Peyer's patch (tissue), 4 donors: ENCODE measurements at regions not wholly inside any gene's neighbourhood (a gene's known extent, or its start where the extent isn't known, plus 50 kb on each side); places are given as distances from the start of the nearest gene placed in this dataset.

Source experiments
- DNase-seq, 3 donors: peaks; one replicate each; pipeline ENCODE4 v3.0.0-alpha.2; 2017 to 2019
- H3K27ac ChIP-seq, 4 donors: fragments of 200-600 bp; sonication (generic); one replicate each; pipeline ENCODE4 v1.5.1; 2016 to 2019
- H3K27me3 ChIP-seq, 2 donors: fragments of 200-600 bp; sonication (generic); one replicate each; pipeline ENCODE4 v1.5.1; 2019
- H3K36me3 ChIP-seq, 3 donors: fragments of 200-600 bp; sonication (generic); one replicate each; pipeline ENCODE4 v1.5.1; 2016 to 2019
- H3K4me1 ChIP-seq, 4 donors: fragments of 200-600 bp; sonication (generic); one replicate each; pipeline ENCODE4 v1.5.1; 2016 to 2019
- H3K4me3 ChIP-seq, 4 donors: fragments of 200-600 bp; sonication (generic); 1 replicate in 3 of 4; 2 replicates in 1 of 4; pipeline ENCODE4 v1.5.1; 2016 to 2019; ENCODE audit warnings: mild to moderate bottlenecking in 1 of 4
- H3K9me3 ChIP-seq, 4 donors: fragments of 200-600 bp; sonication (generic); one replicate each; pipeline ENCODE4 v1.5.1; 2016 to 2019; ENCODE audit warnings: mild to moderate bottlenecking in 1 of 4
- POLR2A ChIP-seq, 2 donors: fragments of 450-650 bp; IDR thresholded peaks; one replicate each; pipeline ENCODE4 v1.5.1; 2017; ENCODE audit warnings: antibody characterized with exemption in 2 of 2, mild to moderate bottlenecking in 2 of 2, moderate library complexity in 2 of 2
- TF ChIP-seq, protein P1 (sequence below), 6 experiments: fragments of 450-650 bp in 4 of 6; fragments of 200-600 bp in 2 of 6; sonication (generic) in 1 of 6; IDR thresholded peaks; one replicate each; pipeline ENCODE4 v1.5.1; 2017 to 2019; ENCODE audit warnings: antibody characterized with exemption in 6 of 6, mild to moderate bottlenecking in 3 of 6, moderate library complexity in 1 of 6

GRCh38 chr16:76835339-76835738, 355.7 kb upstream of the MON1B start:
- TF ChIP-seq, protein P1, sequence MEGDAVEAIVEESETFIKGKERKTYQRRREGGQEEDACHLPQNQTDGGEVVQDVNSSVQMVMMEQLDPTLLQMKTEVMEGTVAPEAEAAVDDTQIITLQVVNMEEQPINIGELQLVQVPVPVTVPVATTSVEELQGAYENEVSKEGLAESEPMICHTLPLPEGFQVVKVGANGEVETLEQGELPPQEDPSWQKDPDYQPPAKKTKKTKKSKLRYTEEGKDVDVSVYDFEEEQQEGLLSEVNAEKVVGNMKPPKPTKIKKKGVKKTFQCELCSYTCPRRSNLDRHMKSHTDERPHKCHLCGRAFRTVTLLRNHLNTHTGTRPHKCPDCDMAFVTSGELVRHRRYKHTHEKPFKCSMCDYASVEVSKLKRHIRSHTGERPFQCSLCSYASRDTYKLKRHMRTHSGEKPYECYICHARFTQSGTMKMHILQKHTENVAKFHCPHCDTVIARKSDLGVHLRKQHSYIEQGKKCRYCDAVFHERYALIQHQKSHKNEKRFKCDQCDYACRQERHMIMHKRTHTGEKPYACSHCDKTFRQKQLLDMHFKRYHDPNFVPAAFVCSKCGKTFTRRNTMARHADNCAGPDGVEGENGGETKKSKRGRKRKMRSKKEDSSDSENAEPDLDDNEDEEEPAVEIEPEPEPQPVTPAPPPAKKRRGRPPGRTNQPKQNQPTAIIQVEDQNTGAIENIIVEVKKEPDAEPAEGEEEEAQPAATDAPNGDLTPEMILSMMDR (IDR thresholded peaks at IDR 0.05): no peak
- no peak for TF ChIP-seq POLR2A (IDR thresholded peaks at IDR 0.05)
- no peaks in the 10 kb centered on the region for H3K36me3 ChIP-seq
- H3K4me3 ChIP-seq: no peak overlapping the region
- no peak overlapping the region for H3K27ac ChIP-seq
- no peaks in the 10 kb centered on the region for H3K4me1 ChIP-seq
- no peak for DNase-seq
- no peaks in the 10 kb centered on the region for H3K27me3 ChIP-seq
- H3K9me3 ChIP-seq: no peaks in the 10 kb centered on the region

- no peaks in the 10 kb centered on the region for H3K9me3 ChIP-seq
- no peaks in the 10 kb centered on the region for H3K27me3 ChIP-seq
- no peak for DNase-seq
- H3K27ac ChIP-seq: no peak overlapping the region
- H3K4me1 ChIP-seq: no peaks in the 10 kb centered on the region
- no peak for TF ChIP-seq POLR2A (IDR thresholded peaks at IDR 0.05)
- TF ChIP-seq, protein P1 (IDR thresholded peaks at IDR 0.05): no peak
- H3K36me3 ChIP-seq: no peaks in the 10 kb centered on the region
- H3K4me3 ChIP-seq: no peak overlapping the region
Measured at GRCh38 chr16:76835779-76836300, 355.1 kb upstream of the MON1B start.

DNA sequence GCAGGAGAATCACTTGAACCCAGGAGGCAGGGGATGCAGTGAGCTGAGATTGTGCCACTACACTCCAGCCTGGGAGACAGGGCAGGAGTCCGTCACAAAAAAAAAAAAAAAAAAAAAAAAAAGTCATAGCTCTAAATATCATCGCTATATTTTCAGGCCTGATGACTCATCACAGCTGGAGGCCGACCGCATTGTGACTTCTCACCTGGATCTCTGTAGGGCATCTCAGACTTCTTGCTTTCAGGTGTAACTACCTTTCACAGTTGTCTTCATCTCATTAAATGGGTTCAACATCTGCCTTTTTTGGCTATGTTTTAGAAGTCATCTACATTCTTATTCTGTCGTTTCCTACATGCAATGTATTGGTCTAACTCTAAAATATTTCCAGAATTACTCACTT, 353.1 kb upstream of the MON1B start:
- H3K4me3 ChIP-seq: no peak overlapping the region
- H3K9me3 ChIP-seq: no peaks in the 10 kb centered on the region
- H3K27me3 ChIP-seq: no peaks in the 10 kb centered on the region
- H3K36me3 ChIP-seq: no peaks in the 10 kb centered on the region
- no peak for TF ChIP-seq POLR2A (IDR thresholded peaks at IDR 0.05)
- H3K27ac ChIP-seq: no peak overlapping the region
- DNase-seq: no peak
- H3K4me1 ChIP-seq: no peaks in the 10 kb centered on the region

DNA sequence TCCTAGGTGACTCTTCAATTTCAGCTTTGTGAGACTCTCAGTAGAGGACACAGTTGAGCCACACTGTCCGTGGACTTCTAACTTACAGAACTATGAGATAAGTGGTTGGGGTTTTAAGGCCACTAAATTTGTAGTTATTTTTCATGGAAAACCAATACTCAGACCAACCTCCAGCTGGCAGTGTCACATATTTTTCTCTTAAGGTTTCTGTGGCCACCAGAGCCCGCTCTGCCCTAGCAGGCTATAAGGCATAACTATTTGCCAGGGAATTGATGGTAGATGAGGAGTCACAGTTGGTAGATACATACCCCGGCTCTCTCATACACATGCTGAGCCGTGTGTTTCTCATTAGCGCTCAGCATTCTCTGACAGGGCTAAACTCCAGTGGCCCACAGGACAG, 336.8 kb upstream of the MON1B start:
- Histone ChIP-seq H3K36me3 (no peaks in the 10 kb centered on the region), H3K4me3 (no peak overlapping the region), H3K4me1 (no peaks in the 10 kb centered on the region), H3K27me3 (no peaks in the 10 kb centered on the region), H3K27ac (no peak overlapping the region), H3K9me3 (peaks cover 0 to 4% (median 0%) of the 10 kb centered on the region in 4 donors)
- TF ChIP-seq, protein P1 (IDR thresholded peaks at IDR 0.05): no peak
- TF ChIP-seq POLR2A (IDR thresholded peaks at IDR 0.05): no peak
- DNase-seq: no peak

DNA sequence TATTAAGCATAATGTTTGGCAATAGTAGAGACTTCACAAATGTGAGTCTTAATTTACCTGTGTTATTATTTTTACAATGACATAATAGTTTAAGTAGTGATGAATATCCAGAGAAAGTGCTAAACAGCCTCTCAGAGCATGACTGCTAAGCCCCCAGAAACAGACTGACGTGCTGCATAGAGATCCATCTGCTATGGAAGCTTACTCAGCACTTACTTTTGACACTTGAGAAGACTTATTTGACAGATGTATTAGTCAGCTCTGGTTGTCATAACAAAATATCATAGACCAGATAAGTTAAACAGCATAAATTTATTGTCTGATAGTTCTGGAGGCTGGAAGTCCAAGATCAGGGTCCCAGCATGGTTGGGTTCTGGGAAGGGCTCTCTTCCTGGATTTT, 334.9 kb upstream of the MON1B start:
- no peak for DNase-seq
- peaks cover 0 to 4% (median 0%) of the 10 kb centered on the region in 4 donors for H3K9me3 ChIP-seq
- H3K36me3 ChIP-seq: no peaks in the 10 kb centered on the region
- no peak overlapping the region for H3K4me3 ChIP-seq
- no peak for TF ChIP-seq POLR2A (IDR thresholded peaks at IDR 0.05)
- TF ChIP-seq, protein P1 (IDR thresholded peaks at IDR 0.05): no peak
- no peaks in the 10 kb centered on the region for H3K4me1 ChIP-seq
- H3K27me3 ChIP-seq: no peaks in the 10 kb centered on the region
- no peak overlapping the region for H3K27ac ChIP-seq

DNA sequence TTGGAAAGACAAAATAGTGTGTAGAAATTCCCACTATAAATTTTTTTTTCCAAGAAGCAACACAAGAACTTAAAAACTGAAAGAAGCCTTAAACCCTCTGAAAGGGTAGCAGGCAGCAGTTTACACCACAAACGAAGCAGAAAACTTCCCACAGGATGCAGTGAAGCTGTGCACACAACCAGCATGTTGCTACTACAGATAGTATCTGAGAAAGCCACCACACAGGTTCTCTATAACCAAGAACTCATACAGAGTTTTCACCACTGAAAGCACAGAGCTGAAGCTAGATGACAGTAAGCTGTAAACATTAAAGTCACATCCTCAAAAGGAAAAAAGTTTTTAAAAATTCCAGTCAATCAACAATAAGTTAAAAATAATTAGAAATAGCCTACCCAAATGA, 333.6 kb upstream of the MON1B start:
- Histone ChIP-seq H3K4me1 (no peaks in the 10 kb centered on the region), H3K4me3 (no peak overlapping the region), H3K9me3 (peaks cover 0 to 4% (median 0%) of the 10 kb centered on the region in 4 donors), H3K27ac (no peak overlapping the region), H3K27me3 (no peaks in the 10 kb centered on the region), H3K36me3 (no peaks in the 10 kb centered on the region)
- DNase-seq: no peak
- TF ChIP-seq, protein P1 (IDR thresholded peaks at IDR 0.05): no peak
- no peak for TF ChIP-seq POLR2A (IDR thresholded peaks at IDR 0.05)
